ENCODE measurements at regions not wholly inside any gene's neighbourhood (a gene's known extent, or its start where the extent isn't known, plus 50 kb on each side); places are given as distances from the start of the nearest gene placed in this dataset.

GRCh38 chr5:26727916-26728315, 310.5 kb downstream of the CDH9 start:
- no peak for TF ChIP-seq CTCF (IDR thresholded peaks at IDR 0.05)
- no peak for TF ChIP-seq POLR2A (IDR thresholded peaks at IDR 0.05)

All from prostate gland (tissue), 2 donors.